Adrenal gland (tissue), 9 donors: ENCODE measurements at regions not wholly inside any gene's neighbourhood (a gene's known extent, or its start where the extent isn't known, plus 50 kb on each side); places are given as distances from the start of the nearest gene placed in this dataset.

Source experiments
- DNase-seq, 7 donors: peaks; one replicate each; pipeline ENCODE4 v3.0.0-alpha.2; 2019 to 2020
- H3K27ac ChIP-seq, 5 donors: fragments of 200-600 bp; sonication (generic) in 4 of 5; 1 replicate in 3 of 5; 2 replicates in 2 of 5; pipeline versions ENCODE4 v1.5.1 to v1.8.0; 2016 to 2020; ENCODE audit warnings: mild to moderate bottlenecking in 1 of 5
- H3K27me3 ChIP-seq: fragments of 200-600 bp; 2 replicates; pipeline ENCODE4 v1.8.0; 2021
- H3K36me3 ChIP-seq, 2 donors: fragments of 200-600 bp; replicated peaks in 1 of 2; 1 replicate in 1 of 2; 2 replicates in 1 of 2; pipeline versions ENCODE4 v1.5.1 to v1.8.0; 2018 to 2022
- H3K4me1 ChIP-seq, 2 donors: fragments of 200-600 bp; replicated peaks in 1 of 2; 1 replicate in 1 of 2; 2 replicates in 1 of 2; pipeline versions ENCODE4 v1.5.1 to v1.8.0; 2018 to 2021
- H3K4me3 ChIP-seq, 4 donors: fragments of 200-600 bp; sonication (generic) in 3 of 4; one replicate each; pipeline ENCODE4 v1.5.1; 2016 to 2018
- H3K9me3 ChIP-seq, 3 donors: fragments of 200-600 bp; sonication (generic) in 1 of 3; replicated peaks in 1 of 3; 1 replicate in 2 of 3; 2 replicates in 1 of 3; pipeline versions ENCODE4 v1.5.1 to v1.8.0; 2016 to 2021
- POLR2A ChIP-seq, 2 donors: fragments of 450-650 bp; IDR thresholded peaks; one replicate each; pipeline ENCODE4 v1.6.1; 2017; ENCODE audit warnings: antibody characterized with exemption in 2 of 2, mild to moderate bottlenecking in 2 of 2, moderate library complexity in 1 of 2
- WGBS, 4 donors: extraction: QIAGEN DNeasy Blood & Tissue Kit in 2 of 4; methylation state at CpG; one replicate each; pipeline versions ENCODE4 v1.1.5 to v1.1.7; 2013 to 2017; 5-methylcytosine and 5-hydroxymethylcytosine counted together
- intact Hi-C, 2 donors: fragments of 100-400 bp; cut with DNase I; formaldehyde crosslinking; loops; one replicate each; pipeline versions ENCODE4 v1.14.1 to v1.15.0; 2022 to 2023
- TF ChIP-seq, protein P1 (sequence below), 6 experiments: fragments of 450-650 bp in 4 of 6; fragments of 200-600 bp in 2 of 6; sonication (generic) in 1 of 6; IDR thresholded peaks; 1 replicate in 5 of 6; 2 replicates in 1 of 6; pipeline versions ENCODE4 v1.5.1 to v1.8.0; 2016 to 2021; ENCODE audit warnings: antibody characterized with exemption in 6 of 6, mild to moderate bottlenecking in 2 of 6, moderate library complexity in 1 of 6
- donor health status: healthy with polysubstance abuse.
- donor health status: Bipolar disorder and iron deficiency.
- donor health status: DM: yes; HTN: yes; CAD: no.
- donor health status: DM: no; HTN: no; CAD: no.
- donor health status: DM: no; HTN: no; CAD: no.

DNA sequence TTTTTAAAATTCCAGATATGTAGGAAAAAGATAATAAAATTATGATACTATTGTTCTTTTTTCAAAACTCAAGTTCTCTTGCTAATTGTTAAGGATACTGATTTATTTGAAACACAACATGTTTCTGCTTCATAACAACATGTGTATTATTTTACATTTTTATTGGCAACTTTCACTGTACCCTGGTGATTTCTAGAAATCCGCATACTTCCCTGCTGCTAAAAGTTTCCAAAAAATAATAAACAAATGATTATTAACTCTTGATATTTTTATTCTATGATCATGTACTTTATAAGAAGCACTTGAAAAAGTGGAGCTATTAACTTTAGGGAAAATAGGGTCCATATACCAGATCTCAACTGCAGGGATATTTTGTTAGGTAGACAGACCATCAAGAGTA, 71.2 kb upstream of the HCCS start:
- Histone ChIP-seq H3K36me3 (no peaks in the 10 kb centered on the region), H3K9me3 (peaks cover 0 to 2% (median 0%) of the 10 kb centered on the region in 3 donors), H3K27ac (no peak overlapping the region), H3K27me3 (no peaks in the 10 kb centered on the region), H3K4me1 (no peaks in the 10 kb centered on the region), H3K4me3 (no peak overlapping the region)
- no peak for DNase-seq
- intact Hi-C loops: no loop called here
- 66 to 87% (median 74%) methylated on average over 1 of the region's 1 CpG for WGBS, 4 donors
- TF ChIP-seq, protein P1, sequence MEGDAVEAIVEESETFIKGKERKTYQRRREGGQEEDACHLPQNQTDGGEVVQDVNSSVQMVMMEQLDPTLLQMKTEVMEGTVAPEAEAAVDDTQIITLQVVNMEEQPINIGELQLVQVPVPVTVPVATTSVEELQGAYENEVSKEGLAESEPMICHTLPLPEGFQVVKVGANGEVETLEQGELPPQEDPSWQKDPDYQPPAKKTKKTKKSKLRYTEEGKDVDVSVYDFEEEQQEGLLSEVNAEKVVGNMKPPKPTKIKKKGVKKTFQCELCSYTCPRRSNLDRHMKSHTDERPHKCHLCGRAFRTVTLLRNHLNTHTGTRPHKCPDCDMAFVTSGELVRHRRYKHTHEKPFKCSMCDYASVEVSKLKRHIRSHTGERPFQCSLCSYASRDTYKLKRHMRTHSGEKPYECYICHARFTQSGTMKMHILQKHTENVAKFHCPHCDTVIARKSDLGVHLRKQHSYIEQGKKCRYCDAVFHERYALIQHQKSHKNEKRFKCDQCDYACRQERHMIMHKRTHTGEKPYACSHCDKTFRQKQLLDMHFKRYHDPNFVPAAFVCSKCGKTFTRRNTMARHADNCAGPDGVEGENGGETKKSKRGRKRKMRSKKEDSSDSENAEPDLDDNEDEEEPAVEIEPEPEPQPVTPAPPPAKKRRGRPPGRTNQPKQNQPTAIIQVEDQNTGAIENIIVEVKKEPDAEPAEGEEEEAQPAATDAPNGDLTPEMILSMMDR (IDR thresholded peaks at IDR 0.05): no peak
- TF ChIP-seq POLR2A (IDR thresholded peaks at IDR 0.05): no peak

DNA sequence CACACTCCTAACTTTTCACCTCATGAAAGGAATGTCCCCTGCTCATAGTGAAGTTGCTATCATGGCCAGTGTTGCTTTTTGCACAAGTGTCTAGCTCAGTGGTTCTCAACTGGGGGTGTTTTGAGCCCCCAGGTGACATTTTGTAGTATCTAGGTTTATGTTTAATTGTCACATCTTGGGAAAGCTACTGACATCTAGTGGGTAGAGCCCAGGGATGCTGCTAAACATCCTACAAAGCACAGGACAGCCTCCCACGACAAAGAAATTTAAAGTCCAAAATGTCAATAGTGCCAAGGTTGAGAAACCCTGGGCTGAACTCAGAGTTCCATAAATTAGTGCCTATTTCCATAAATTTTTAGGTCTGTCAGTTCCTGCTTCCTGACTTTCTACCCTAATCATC, 70.7 kb upstream of the HCCS start:
- peaks cover 0 to 6% (median 0%) of the 10 kb centered on the region in 3 donors for H3K9me3 ChIP-seq
- H3K27me3 ChIP-seq: no peaks in the 10 kb centered on the region
- intact Hi-C loops: no loop called here
- no peaks in the 10 kb centered on the region for H3K4me1 ChIP-seq
- no peak overlapping the region for H3K4me3 ChIP-seq
- DNase-seq: no peak
- no peaks in the 10 kb centered on the region for H3K36me3 ChIP-seq
- 45 to 60% (median 53%) methylated on average over 1 of the region's 1 CpG for WGBS, 4 donors
- TF ChIP-seq POLR2A (IDR thresholded peaks at IDR 0.05): no peak
- TF ChIP-seq, protein P1 (IDR thresholded peaks at IDR 0.05): no peak
- no peak overlapping the region for H3K27ac ChIP-seq

DNA sequence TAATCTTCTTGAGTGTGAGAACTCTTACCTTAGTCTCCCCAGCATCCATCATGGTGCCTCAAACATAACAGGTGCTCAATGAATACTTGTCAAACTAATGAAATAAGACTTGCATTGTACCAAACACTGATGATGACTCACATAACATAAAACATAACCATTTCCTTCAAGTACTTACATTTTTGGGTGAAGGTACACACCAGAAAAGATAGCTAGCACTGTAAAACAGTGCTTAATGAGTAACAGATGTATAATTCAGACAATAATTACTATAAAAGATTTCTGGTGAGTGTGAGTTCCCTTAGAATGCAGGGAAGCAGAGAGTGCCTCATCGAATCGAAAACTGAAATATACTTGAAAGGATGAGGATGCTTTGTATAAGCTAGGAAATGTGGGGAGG, 70.1 kb upstream of the HCCS start:
- no peaks in the 10 kb centered on the region for H3K27me3 ChIP-seq
- no peak for DNase-seq
- H3K27ac ChIP-seq: no peak overlapping the region
- H3K4me1 ChIP-seq: no peaks in the 10 kb centered on the region
- WGBS, 4 donors: 73 to 100% (median 86%) methylated on average over 2 of the region's 2 CpGs
- intact Hi-C loops: no loop called here
- H3K9me3 ChIP-seq: peaks cover 0 to 9% (median 0%) of the 10 kb centered on the region in 3 donors
- H3K4me3 ChIP-seq: no peak overlapping the region
- no peaks in the 10 kb centered on the region for H3K36me3 ChIP-seq
- TF ChIP-seq POLR2A (IDR thresholded peaks at IDR 0.05): no peak
- TF ChIP-seq, protein P1 (IDR thresholded peaks at IDR 0.05): no peak

DNA sequence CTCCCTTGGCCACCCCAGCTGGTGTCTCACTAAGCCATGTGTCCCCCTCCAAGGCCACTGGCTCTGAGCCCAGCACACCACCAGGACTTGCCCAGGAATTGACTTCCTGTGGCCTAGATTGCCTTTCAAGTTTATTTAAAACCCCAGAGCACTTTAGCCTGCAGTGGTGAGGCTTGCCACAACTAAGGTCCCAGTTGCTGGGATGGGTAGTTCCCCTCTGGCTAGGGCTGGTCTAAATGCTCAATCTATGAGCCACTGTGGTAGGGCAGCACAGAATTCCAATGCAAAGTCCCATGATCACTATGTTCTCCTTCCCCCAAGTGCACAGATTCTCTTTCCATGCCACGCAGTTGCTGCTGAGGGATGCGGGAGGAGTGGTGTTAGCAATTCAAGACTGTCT, 61.1 kb upstream of the HCCS start:
- H3K36me3 ChIP-seq: no peaks in the 10 kb centered on the region
- no peak for TF ChIP-seq POLR2A (IDR thresholded peaks at IDR 0.05)
- TF ChIP-seq, protein P1 (IDR thresholded peaks at IDR 0.05): no peak
- H3K27me3 ChIP-seq: no peaks in the 10 kb centered on the region
- H3K27ac ChIP-seq: no peak overlapping the region
- intact Hi-C loops: no loop called here
- WGBS, 4 donors: 85 to 100% (median 97%) methylated on average over 2 of the region's 2 CpGs
- H3K4me3 ChIP-seq: no peak overlapping the region
- no peaks in the 10 kb centered on the region for H3K4me1 ChIP-seq
- H3K9me3 ChIP-seq: peaks cover 0 to 6% (median 0%) of the 10 kb centered on the region in 3 donors
- no peak for DNase-seq
